ENCODE measurements at regions not wholly inside any gene's neighbourhood (a gene's known extent, or its start where the extent isn't known, plus 50 kb on each side); places are given as distances from the start of the nearest gene placed in this dataset.

- H3K27ac ChIP-seq (ENCODE audit: insufficient read depth in 1 of 2, low read depth in 1 of 2, low read length in 2 of 2, poor library complexity in 1 of 2, severe bottlenecking in 2 of 2) = no peak overlapping the region
- H3K9me3 ChIP-seq (ENCODE audit: control extremely low read depth in 1 of 5, control insufficient read depth in 4 of 5, insufficient read depth in 2 of 5, low read depth in 1 of 5, low read length in 4 of 5) = no peaks in the 10 kb centered on the region
- no peak for DNase-seq
- ChIA-PET POLR2A (no interaction called here), CTCF (no interaction called here)
- no peaks in the 10 kb centered on the region for H3K27me3 ChIP-seq (replicated peaks in 2 of 5; ENCODE audit: control insufficient read depth in 4 of 5, insufficient read depth in 5 of 5, low read length in 4 of 5)
- H3K4me3 ChIP-seq (ENCODE audit: control insufficient read depth in 1 of 7, extremely low read depth in 1 of 7, insufficient read depth in 4 of 7, low read depth in 2 of 7, low read length in 6 of 7) = no peak overlapping the region
- WGBS (ENCODE audit: insufficient coverage) = no CpG with 5 or more reads among the region's 1 CpG
- H3K36me3 ChIP-seq (ENCODE audit: control insufficient read depth in 4 of 4, insufficient read depth in 4 of 4, low read length in 3 of 4) = no peaks in the 10 kb centered on the region
- H3K4me1 ChIP-seq (ENCODE audit: control extremely low read depth in 1 of 4, control insufficient read depth in 4 of 4, insufficient read depth in 4 of 4, low read length in 3 of 4) = no peaks in the 10 kb centered on the region
Observed at GRCh38 chr12:59927032-59927431, 331.2 kb downstream of the SLC16A7 start.

GRCh38 chr12:59928416-59928815 lies 332.6 kb downstream of the SLC16A7 start:
- Histone ChIP-seq H3K36me3 (ENCODE audit: control insufficient read depth in 4 of 4, insufficient read depth in 4 of 4, low read length in 3 of 4) (no peaks in the 10 kb centered on the region), H3K27me3 (replicated peaks in 2 of 5; ENCODE audit: control insufficient read depth in 4 of 5, insufficient read depth in 5 of 5, low read length in 4 of 5) (no peaks in the 10 kb centered on the region), H3K9me3 (ENCODE audit: control extremely low read depth in 1 of 5, control insufficient read depth in 4 of 5, insufficient read depth in 2 of 5, low read depth in 1 of 5, low read length in 4 of 5) (peaks cover 0 to 3% (median 0%) of the 10 kb centered on the region in 5 experiments), H3K4me3 (ENCODE audit: control insufficient read depth in 1 of 7, extremely low read depth in 1 of 7, insufficient read depth in 4 of 7, low read depth in 2 of 7, low read length in 6 of 7) (no peak overlapping the region), H3K4me1 (ENCODE audit: control extremely low read depth in 1 of 4, control insufficient read depth in 4 of 4, insufficient read depth in 4 of 4, low read length in 3 of 4) (no peaks in the 10 kb centered on the region), H3K27ac (ENCODE audit: insufficient read depth in 1 of 2, low read depth in 1 of 2, low read length in 2 of 2, poor library complexity in 1 of 2, severe bottlenecking in 2 of 2) (no peak overlapping the region)
- WGBS (ENCODE audit: insufficient coverage) = 100% methylated on average over 1 of the region's 1 CpG
- no peak for DNase-seq
- ChIA-PET POLR2A (no interaction called here), CTCF (no interaction called here)

- no CpG with 5 or more reads among the region's 2 CpGs for WGBS (ENCODE audit: insufficient coverage)
Observed at GRCh38 chr12:59929110-59929509, 333.3 kb downstream of the SLC16A7 start.

GRCh38 chr12:59934486-59934885 lies 338.7 kb downstream of the SLC16A7 start:
- Histone ChIP-seq H3K27me3 (replicated peaks in 2 of 5; ENCODE audit: control insufficient read depth in 4 of 5, insufficient read depth in 5 of 5, low read length in 4 of 5) (no peaks in the 10 kb centered on the region), H3K4me1 (ENCODE audit: control extremely low read depth in 1 of 4, control insufficient read depth in 4 of 4, insufficient read depth in 4 of 4, low read length in 3 of 4) (no peaks in the 10 kb centered on the region), H3K4me3 (ENCODE audit: control insufficient read depth in 1 of 7, extremely low read depth in 1 of 7, insufficient read depth in 4 of 7, low read depth in 2 of 7, low read length in 6 of 7) (no peak overlapping the region), H3K9me3 (ENCODE audit: control extremely low read depth in 1 of 5, control insufficient read depth in 4 of 5, insufficient read depth in 2 of 5, low read depth in 1 of 5, low read length in 4 of 5) (peaks cover 0 to 3% (median 0%) of the 10 kb centered on the region in 5 experiments), H3K36me3 (ENCODE audit: control insufficient read depth in 4 of 4, insufficient read depth in 4 of 4, low read length in 3 of 4) (no peaks in the 10 kb centered on the region), H3K27ac (ENCODE audit: insufficient read depth in 1 of 2, low read depth in 1 of 2, low read length in 2 of 2, poor library complexity in 1 of 2, severe bottlenecking in 2 of 2) (no peak overlapping the region)
- DNase-seq = no peak
- CTCF ChIA-PET = no interaction called here
- POLR2A ChIA-PET = no interaction called here
- no CpG with 5 or more reads among the region's 1 CpG for WGBS (ENCODE audit: insufficient coverage)

More at GRCh38 chr12:59929110-59929509, 333.3 kb downstream of the SLC16A7 start:
- no peak for DNase-seq
- Histone ChIP-seq H3K27me3 (replicated peaks in 2 of 5; ENCODE audit: control insufficient read depth in 4 of 5, insufficient read depth in 5 of 5, low read length in 4 of 5) (no peaks in the 10 kb centered on the region), H3K4me3 (ENCODE audit: control insufficient read depth in 1 of 7, extremely low read depth in 1 of 7, insufficient read depth in 4 of 7, low read depth in 2 of 7, low read length in 6 of 7) (no peak overlapping the region), H3K9me3 (ENCODE audit: control extremely low read depth in 1 of 5, control insufficient read depth in 4 of 5, insufficient read depth in 2 of 5, low read depth in 1 of 5, low read length in 4 of 5) (peaks cover 0 to 3% (median 0%) of the 10 kb centered on the region in 5 experiments), H3K36me3 (ENCODE audit: control insufficient read depth in 4 of 4, insufficient read depth in 4 of 4, low read length in 3 of 4) (no peaks in the 10 kb centered on the region), H3K27ac (ENCODE audit: insufficient read depth in 1 of 2, low read depth in 1 of 2, low read length in 2 of 2, poor library complexity in 1 of 2, severe bottlenecking in 2 of 2) (no peak overlapping the region), H3K4me1 (ENCODE audit: control extremely low read depth in 1 of 4, control insufficient read depth in 4 of 4, insufficient read depth in 4 of 4, low read length in 3 of 4) (no peaks in the 10 kb centered on the region)
- CTCF ChIA-PET = interaction anchor here (1.1 kb wide), 1 partner anchor 117 kb away, joined by 3 read pairs; no protein-coding TSS in a partner anchor
- POLR2A ChIA-PET = no interaction called here

GRCh38 chr12:59936534-59936933 lies 340.7 kb downstream of the SLC16A7 start:
- Histone ChIP-seq H3K27me3 (replicated peaks in 2 of 5; ENCODE audit: control insufficient read depth in 4 of 5, insufficient read depth in 5 of 5, low read length in 4 of 5) (no peaks in the 10 kb centered on the region), H3K9me3 (ENCODE audit: control extremely low read depth in 1 of 5, control insufficient read depth in 4 of 5, insufficient read depth in 2 of 5, low read depth in 1 of 5, low read length in 4 of 5) (peaks cover 0 to 3% (median 0%) of the 10 kb centered on the region in 5 experiments), H3K36me3 (ENCODE audit: control insufficient read depth in 4 of 4, insufficient read depth in 4 of 4, low read length in 3 of 4) (no peaks in the 10 kb centered on the region), H3K4me1 (ENCODE audit: control extremely low read depth in 1 of 4, control insufficient read depth in 4 of 4, insufficient read depth in 4 of 4, low read length in 3 of 4) (no peaks in the 10 kb centered on the region), H3K4me3 (ENCODE audit: control insufficient read depth in 1 of 7, extremely low read depth in 1 of 7, insufficient read depth in 4 of 7, low read depth in 2 of 7, low read length in 6 of 7) (no peak overlapping the region), H3K27ac (ENCODE audit: insufficient read depth in 1 of 2, low read depth in 1 of 2, low read length in 2 of 2, poor library complexity in 1 of 2, severe bottlenecking in 2 of 2) (no peak overlapping the region)
- POLR2A ChIA-PET = no interaction called here
- DNase-seq = no peak
- CTCF ChIA-PET = no interaction called here
- 100% methylated on average over 1 of the region's 3 CpGs for WGBS (ENCODE audit: insufficient coverage)

- H3K36me3 ChIP-seq (ENCODE audit: control insufficient read depth in 4 of 4, insufficient read depth in 4 of 4, low read length in 3 of 4) = no peaks in the 10 kb centered on the region
- CTCF ChIA-PET = no interaction called here
- H3K27me3 ChIP-seq (replicated peaks in 2 of 5; ENCODE audit: control insufficient read depth in 4 of 5, insufficient read depth in 5 of 5, low read length in 4 of 5) = no peaks in the 10 kb centered on the region
- POLR2A ChIA-PET = no interaction called here
- H3K4me3 ChIP-seq (ENCODE audit: control insufficient read depth in 1 of 7, extremely low read depth in 1 of 7, insufficient read depth in 4 of 7, low read depth in 2 of 7, low read length in 6 of 7) = no peak overlapping the region
- H3K27ac ChIP-seq (ENCODE audit: insufficient read depth in 1 of 2, low read depth in 1 of 2, low read length in 2 of 2, poor library complexity in 1 of 2, severe bottlenecking in 2 of 2) = no peak overlapping the region
- H3K4me1 ChIP-seq (ENCODE audit: control extremely low read depth in 1 of 4, control insufficient read depth in 4 of 4, insufficient read depth in 4 of 4, low read length in 3 of 4) = no peaks in the 10 kb centered on the region
- no peak for DNase-seq
- peaks cover 0 to 3% (median 0%) of the 10 kb centered on the region in 5 experiments for H3K9me3 ChIP-seq (ENCODE audit: control extremely low read depth in 1 of 5, control insufficient read depth in 4 of 5, insufficient read depth in 2 of 5, low read depth in 1 of 5, low read length in 4 of 5)
Observed at GRCh38 chr12:59937148-59937547, 341.3 kb downstream of the SLC16A7 start.

GRCh38 chr12:59938190-59938962 lies 342.5 kb downstream of the SLC16A7 start:
- Histone ChIP-seq H3K27me3 (replicated peaks in 2 of 5; ENCODE audit: control insufficient read depth in 4 of 5, insufficient read depth in 5 of 5, low read length in 4 of 5) (no peaks in the 10 kb centered on the region), H3K9me3 (ENCODE audit: control extremely low read depth in 1 of 5, control insufficient read depth in 4 of 5, insufficient read depth in 2 of 5, low read depth in 1 of 5, low read length in 4 of 5) (no peaks in the 10 kb centered on the region), H3K4me3 (ENCODE audit: control insufficient read depth in 1 of 7, extremely low read depth in 1 of 7, insufficient read depth in 4 of 7, low read depth in 2 of 7, low read length in 6 of 7) (no peak overlapping the region), H3K4me1 (ENCODE audit: control extremely low read depth in 1 of 4, control insufficient read depth in 4 of 4, insufficient read depth in 4 of 4, low read length in 3 of 4) (no peaks in the 10 kb centered on the region), H3K36me3 (ENCODE audit: control insufficient read depth in 4 of 4, insufficient read depth in 4 of 4, low read length in 3 of 4) (no peaks in the 10 kb centered on the region), H3K27ac (ENCODE audit: insufficient read depth in 1 of 2, low read depth in 1 of 2, low read length in 2 of 2, poor library complexity in 1 of 2, severe bottlenecking in 2 of 2) (no peak overlapping the region)
- DNase-seq = peak in 2 of 3 donors; percentile 9 to 26
- ChIA-PET CTCF (no interaction called here), POLR2A (no interaction called here)
- WGBS (ENCODE audit: insufficient coverage) = 92% methylated on average over 2 of the region's 8 CpGs

Data from common myeloid progenitor, CD34-positive (primary cell).